Left lung (tissue), 4 donors: ENCODE measurements at regions not wholly inside any gene's neighbourhood (a gene's known extent, or its start where the extent isn't known, plus 50 kb on each side); places are given as distances from the start of the nearest gene placed in this dataset.
"Not testable (repeated sequence)": the region's sequence is repeated elsewhere in the genome, so short reads cannot be mapped to it uniquely, and the experiment has no call there.

Experiments
- ATAC-seq: fragments of 200-7000 bp; cut with Tn5 transposase; one replicate; pipeline ENCODE4 v1.9.1; 2020; ENCODE audit warnings: moderate library complexity
- DNase-seq, 4 donors: peaks; one replicate each; pipeline ENCODE4 v3.0.0-alpha.2; 2013 to 2020
- H3K27ac ChIP-seq, 2 donors: fragments of 200-600 bp; sonication (generic) in 1 of 2; one replicate each; pipeline versions ENCODE4 v1.5.0 to v1.8.0; 2020 to 2021
- H3K27me3 ChIP-seq, 2 donors: fragments of 200-600 bp; sonication (generic) in 1 of 2; one replicate each; pipeline versions ENCODE4 v1.5.0 to v1.8.0; 2020 to 2021
- H3K36me3 ChIP-seq, 2 donors: fragments of 200-600 bp; sonication (generic) in 1 of 2; one replicate each; pipeline versions ENCODE4 v1.5.0 to v1.8.0; 2020 to 2021
- H3K4me1 ChIP-seq, 2 donors: fragments of 200-600 bp; one replicate each; pipeline ENCODE4 v1.8.0; 2021
- H3K4me3 ChIP-seq, 2 donors: fragments of 200-600 bp; sonication (generic) in 1 of 2; one replicate each; pipeline versions ENCODE4 v1.5.0 to v1.8.0; 2020 to 2021; ENCODE audit warnings: mild to moderate bottlenecking in 1 of 2
- H3K9me3 ChIP-seq, 2 donors: fragments of 200-600 bp; sonication (generic) in 1 of 2; one replicate each; pipeline versions ENCODE4 v1.5.0 to v1.8.0; 2020 to 2021
- CTCF ChIP-seq, 2 donors: fragments of 200-600 bp; sonication (generic) in 1 of 2; IDR thresholded peaks; one replicate each; pipeline versions ENCODE4 v1.5.0 to v1.8.0; 2021; ENCODE audit warnings: antibody characterized with exemption in 2 of 2
- intact Hi-C, 2 donors: fragments of 100-400 bp; cut with DNase I; formaldehyde crosslinking; loops; one replicate each; pipeline versions ENCODE4 v1.11.2 to v1.14.2; 2022
- donor health status: DM: no; HTN: yes; CAD: no.
- donor health status: DM: no; HTN: no; CAD: no.

GRCh38 chr11:119571311-119571710 is 148.3 kb upstream of the THY1 start:
- no peak for ATAC-seq
- no peak overlapping the region for H3K4me3 ChIP-seq
- no peak for TF ChIP-seq CTCF (IDR thresholded peaks at IDR 0.05)
- intact Hi-C loops: no loop called here
- no peaks in the 10 kb centered on the region for H3K9me3 ChIP-seq
- no peak for DNase-seq
- no peaks in the 10 kb centered on the region for H3K36me3 ChIP-seq
- H3K27me3 ChIP-seq: no peaks in the 10 kb centered on the region
- peaks cover 0 to 17% of the 10 kb centered on the region in 2 donors for H3K4me1 ChIP-seq
- no peak overlapping the region for H3K27ac ChIP-seq

- H3K4me3 ChIP-seq: no peak overlapping the region
- peak; percentile 14 for ATAC-seq
Measured at GRCh38 chr11:119567688-119568582, 145.0 kb upstream of the THY1 start.

GRCh38 chr11:119566319-119566718 is 143.3 kb upstream of the THY1 start:
- no peaks in the 10 kb centered on the region for H3K36me3 ChIP-seq
- no peaks in the 10 kb centered on the region for H3K27me3 ChIP-seq
- no peaks in the 10 kb centered on the region for H3K9me3 ChIP-seq
- H3K4me3 ChIP-seq: no peak overlapping the region
- DNase-seq (no peak), ATAC-seq (no peak)
- no peaks in the 10 kb centered on the region for H3K4me1 ChIP-seq
- intact Hi-C loops: no loop called here
- TF ChIP-seq CTCF (IDR thresholded peaks at IDR 0.05): no peak
- H3K27ac ChIP-seq: no peak overlapping the region

More at GRCh38 chr11:119567688-119568582, 145.0 kb upstream of the THY1 start:
- peak in 1 of 4 donors; percentile 13 for DNase-seq
- TF ChIP-seq CTCF (IDR thresholded peaks at IDR 0.05): no peak
- Histone ChIP-seq H3K27ac (no peak overlapping the region), H3K9me3 (no peaks in the 10 kb centered on the region), H3K4me1 (peaks cover 0 to 2% of the 10 kb centered on the region in 2 donors), H3K36me3 (no peaks in the 10 kb centered on the region), H3K27me3 (no peaks in the 10 kb centered on the region)
- intact Hi-C loops: no loop called here

GRCh38 chr11:119565693-119566092 is 142.7 kb upstream of the THY1 start:
- H3K36me3 ChIP-seq, H3K9me3 ChIP-seq, H3K4me1 ChIP-seq, H3K4me3 ChIP-seq, H3K27ac ChIP-seq, DNase-seq, H3K27me3 ChIP-seq, intact Hi-C loops, ATAC-seq: not testable (repeated sequence)

- no peak for ATAC-seq
- no peak for TF ChIP-seq CTCF (IDR thresholded peaks at IDR 0.05)
Measured at GRCh38 chr11:119560961-119561360, 138.0 kb upstream of the THY1 start.

More at GRCh38 chr11:119560961-119561360, 138.0 kb upstream of the THY1 start:
- H3K4me1 ChIP-seq: no peaks in the 10 kb centered on the region
- no peak for DNase-seq
- intact Hi-C loops: no loop called here
- peaks cover 0 to 4% of the 10 kb centered on the region in 2 donors for H3K27me3 ChIP-seq
- no peak overlapping the region for H3K27ac ChIP-seq
- H3K36me3 ChIP-seq: no peaks in the 10 kb centered on the region
- H3K4me3 ChIP-seq: no peak overlapping the region
- peaks cover 0 to under 1% of the 10 kb centered on the region in 2 donors for H3K9me3 ChIP-seq
